SU-DHL-6 (cell line): ENCODE measurements at regions not wholly inside any gene's neighbourhood (a gene's known extent, or its start where the extent isn't known, plus 50 kb on each side); places are given as distances from the start of the nearest gene placed in this dataset.

ENCODE experiments used
- CTCF ChIP-seq: fragments of 200-600 bp; sonication (generic); IDR thresholded peaks from one replicate; pipeline ENCODE4 v1.5.1; 2017; ENCODE audit warnings: antibody characterized with exemption, mild to moderate bottlenecking, low read length, moderate library complexity; ENCODE audit not compliant: insufficient read depth, poor library complexity, severe bottlenecking
- EZH2phosphoT487 ChIP-seq: fragments of 200-600 bp; sonication (generic), shearing (Covaris generic); conservative IDR thresholded peaks from 2 replicates; pipeline ENCODE4 v1.6.1; 2018; ENCODE audit warnings: mild to moderate bottlenecking, antibody characterized with exemption, low read length, moderate library complexity, mixed read lengths

GRCh38 chr18:78080761-78081160 is 831.1 kb downstream of the GALR1 start:
- no peak for TF ChIP-seq CTCF
- TF ChIP-seq EZH2phosphoT487, result no peak
